ENCODE measurements at regions not wholly inside any gene's neighbourhood (a gene's known extent, or its start where the extent isn't known, plus 50 kb on each side); places are given as distances from the start of the nearest gene placed in this dataset.

DNA sequence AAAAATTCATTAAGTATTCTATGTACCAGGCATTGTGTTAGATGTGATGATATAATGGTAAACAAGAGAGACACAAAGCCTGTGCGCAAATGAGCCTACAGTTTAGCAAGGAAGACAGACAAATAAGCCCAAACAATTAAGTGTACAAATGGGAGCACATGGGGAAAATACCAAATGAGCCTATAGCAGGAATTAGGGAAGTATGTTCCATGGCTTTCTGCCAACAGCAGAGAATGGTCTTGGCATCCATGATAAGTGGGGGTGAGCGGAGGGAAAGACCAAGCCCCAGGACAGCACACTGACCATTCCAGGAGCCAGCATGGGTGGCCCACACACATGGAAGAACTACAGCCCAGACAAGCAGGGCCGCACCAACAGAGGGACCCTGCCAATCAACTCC, 369.7 kb downstream of the DEPDC1B start:
- no peak for DNase-seq

DNA sequence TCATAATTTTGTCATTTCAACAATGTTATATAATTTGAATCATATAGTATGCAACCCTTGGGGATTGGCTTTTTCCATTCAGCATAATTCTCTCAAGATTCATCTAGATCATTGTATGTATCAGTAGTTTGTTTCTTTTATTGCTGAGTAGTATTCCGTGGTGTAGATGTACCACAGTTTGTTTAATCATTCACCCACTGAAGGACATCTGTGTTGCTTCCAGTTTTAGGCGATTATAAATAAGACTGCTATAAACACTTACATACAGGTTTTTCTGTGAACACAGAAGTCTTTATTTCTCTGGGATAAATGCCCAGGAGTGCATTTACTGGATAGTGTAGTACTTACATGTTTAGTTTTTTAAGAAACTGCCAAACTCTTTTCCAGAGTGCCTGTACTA, 374.1 kb downstream of the DEPDC1B start:
- no peak for DNase-seq

DNA sequence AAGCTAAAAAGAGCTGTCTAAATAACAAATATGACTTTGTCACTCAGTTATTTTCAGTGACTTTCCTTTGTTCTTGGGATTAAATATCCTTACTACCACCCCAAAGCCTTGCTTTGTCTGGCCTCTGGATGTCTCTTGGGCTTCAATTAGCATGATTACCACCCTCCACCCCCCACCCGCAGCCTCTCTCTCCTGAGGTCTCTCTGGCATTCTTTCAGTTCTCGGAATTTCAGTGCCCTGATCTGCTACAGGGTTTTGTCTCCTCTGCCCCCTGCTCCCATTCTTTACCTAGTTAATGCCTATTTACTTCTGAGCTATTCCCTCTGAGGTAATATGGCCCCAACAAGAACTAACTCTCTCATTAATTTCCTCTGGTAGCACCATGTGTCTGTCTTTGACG, 376.4 kb downstream of the DEPDC1B start:
- DNase-seq: no peak

- DNase-seq: no peak
These were observed 387.9 kb downstream of the DEPDC1B start for GRCh38 chr5:60312098-60312497.

DNA sequence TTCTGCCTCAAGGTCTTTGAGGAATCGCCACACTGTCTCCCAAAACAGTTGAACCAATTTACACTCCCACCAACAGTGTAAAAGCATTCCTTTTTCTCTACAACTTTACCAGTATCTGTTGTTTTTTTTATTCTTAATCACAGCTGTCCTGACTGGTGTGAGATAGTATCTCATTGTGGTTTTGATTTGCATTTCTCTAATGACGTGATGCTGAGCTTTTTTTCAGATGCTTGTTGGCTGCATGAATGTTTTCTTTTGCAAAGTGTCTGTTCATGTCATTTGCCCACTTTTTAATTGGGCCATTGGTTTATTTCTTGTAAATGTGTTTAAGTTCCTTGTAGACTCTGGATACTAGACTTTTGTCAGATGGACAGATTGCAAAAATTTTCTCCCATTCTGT, 400.0 kb downstream of the DEPDC1B start:
- no peak for DNase-seq

GRCh38 chr5:60297658-60298057, 402.3 kb downstream of the DEPDC1B start:
- DNase-seq: no peak

DNA sequence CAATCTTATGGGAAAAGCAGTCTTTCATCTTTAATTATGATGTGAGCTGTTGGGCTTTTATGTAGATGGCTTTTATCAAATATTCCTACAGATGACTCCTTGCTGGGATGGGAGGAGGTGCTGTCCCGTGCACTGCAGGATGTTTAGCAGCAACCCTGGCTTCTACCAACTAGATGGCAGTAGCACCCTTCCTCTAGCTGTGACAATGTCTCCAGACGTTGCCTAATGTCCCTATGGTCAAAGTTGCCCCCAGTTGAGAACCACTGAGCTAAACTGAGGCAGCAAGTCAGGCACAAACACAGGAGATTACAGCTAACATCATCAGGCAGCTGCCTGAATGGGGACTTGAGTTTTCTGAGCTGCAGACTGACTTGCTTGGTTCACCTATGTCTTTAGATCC, 401.9 kb upstream of the PDE4D start:
- peak; percentile 49 for DNase-seq

DNA sequence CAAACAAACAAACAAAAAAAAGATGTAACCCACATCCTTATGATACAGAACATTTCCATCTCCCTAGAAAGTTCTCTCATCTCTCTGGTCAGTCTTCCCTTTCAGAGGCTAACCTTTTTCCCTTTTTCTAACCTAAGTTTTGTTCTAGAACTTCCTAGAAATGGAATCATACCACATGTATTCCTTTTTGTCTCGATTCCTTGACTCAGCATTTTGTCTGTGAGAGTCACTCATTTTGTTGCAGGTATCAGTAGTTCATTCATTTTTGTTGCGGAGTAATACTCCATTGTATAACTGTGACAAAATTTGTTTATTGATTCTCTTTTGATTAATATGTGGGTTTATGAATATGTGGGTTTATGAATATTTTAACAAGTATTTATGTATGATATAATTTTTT, 400.0 kb upstream of the PDE4D start:
- no peak for DNase-seq

GRCh38 chr5:60287174-60287771, 393.7 kb upstream of the PDE4D start:
- peak; percentile 45 for DNase-seq

DNA sequence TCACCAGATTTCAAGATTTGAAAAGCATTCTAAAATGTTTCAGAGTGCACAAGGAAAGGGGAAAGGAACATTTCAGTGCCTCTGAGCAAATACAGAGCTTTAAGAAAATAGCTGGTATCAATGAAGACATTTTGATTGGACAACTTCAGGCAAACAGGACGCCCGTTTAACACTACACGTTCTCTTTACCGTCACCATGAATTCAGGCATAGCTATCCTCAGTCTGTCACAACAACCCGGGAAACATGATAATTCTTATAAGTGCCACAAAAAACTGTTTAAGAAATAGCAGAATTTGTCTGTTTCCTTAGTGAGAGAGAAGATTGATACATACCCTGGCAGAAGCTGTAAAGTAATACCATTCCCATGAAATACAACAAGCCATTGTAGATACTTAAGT, 392.4 kb upstream of the PDE4D start:
- DNase-seq: no peak

DNA sequence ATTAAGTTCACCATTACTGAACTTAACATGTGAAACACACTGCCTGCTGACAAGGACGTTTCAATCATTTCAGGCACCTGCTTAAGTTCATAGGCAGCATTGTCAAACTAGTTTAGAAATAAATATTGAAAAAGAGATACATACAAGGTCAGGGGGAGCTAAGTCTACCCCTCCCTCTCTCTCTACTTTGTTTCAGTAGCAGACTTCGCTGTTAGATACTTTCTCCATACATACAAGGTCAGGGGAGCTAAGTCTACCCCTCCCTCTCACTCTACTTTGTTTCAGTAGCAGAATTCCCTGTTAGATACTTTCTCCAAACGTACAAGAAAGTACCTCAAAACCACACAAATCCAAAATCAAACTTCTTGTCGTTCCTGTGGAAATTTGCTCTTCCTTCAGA, 387.4 kb upstream of the PDE4D start:
- DNase-seq: no peak

DNA sequence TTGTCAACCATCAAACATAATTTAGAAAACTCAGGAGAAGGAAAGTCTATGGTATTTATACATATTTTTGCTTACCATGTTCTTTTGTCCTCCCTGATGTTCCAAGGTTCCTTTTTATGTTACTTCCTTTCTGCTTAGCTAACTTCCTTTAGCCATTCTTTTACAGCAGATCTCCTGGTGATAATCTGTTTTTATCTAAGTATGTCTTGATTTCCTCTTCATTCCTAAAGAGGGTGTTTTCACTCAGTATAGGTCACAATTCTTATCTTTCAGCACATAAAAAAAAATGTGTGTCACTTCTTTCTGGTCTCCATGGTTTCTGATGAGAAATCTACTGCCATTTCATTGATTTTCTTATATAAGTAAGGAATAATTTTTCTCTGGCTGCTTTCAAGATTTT, 384.4 kb upstream of the PDE4D start:
- DNase-seq: no peak

- DNase-seq: no peak
These were observed 381.2 kb upstream of the PDE4D start for GRCh38 chr5:60274747-60275146.

- no peak for DNase-seq
These were observed 378.0 kb upstream of the PDE4D start for GRCh38 chr5:60271517-60271916.

GRCh38 chr5:60267907-60268306, 374.4 kb upstream of the PDE4D start:
- no peak for DNase-seq

- no peak for DNase-seq
These were observed 369.8 kb upstream of the PDE4D start for GRCh38 chr5:60263346-60263745.

GRCh38 chr5:60262576-60263295, 369.2 kb upstream of the PDE4D start:
- DNase-seq: no peak

DNA sequence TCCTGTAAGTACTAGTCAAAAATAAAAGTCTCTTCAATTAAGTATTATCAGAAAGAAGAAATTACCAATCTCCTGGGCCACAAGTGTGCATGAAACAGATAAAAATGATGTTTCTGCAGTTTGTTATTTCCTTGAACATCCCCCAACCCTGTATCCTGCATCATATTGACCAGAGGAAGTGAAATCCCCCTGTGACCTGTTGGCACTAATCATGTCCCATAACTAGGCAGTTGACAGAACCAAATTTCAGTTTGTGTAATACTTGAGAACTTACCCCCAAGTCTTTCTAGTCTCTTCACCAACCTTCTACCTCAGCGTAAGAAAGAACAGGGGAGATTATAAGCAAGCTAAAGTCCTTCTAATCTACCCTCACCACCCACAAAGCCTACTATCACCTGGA, 368.2 kb upstream of the PDE4D start:
- no peak for DNase-seq

- no peak for DNase-seq
These were observed 367.1 kb upstream of the PDE4D start for GRCh38 chr5:60260658-60261057.

DNA sequence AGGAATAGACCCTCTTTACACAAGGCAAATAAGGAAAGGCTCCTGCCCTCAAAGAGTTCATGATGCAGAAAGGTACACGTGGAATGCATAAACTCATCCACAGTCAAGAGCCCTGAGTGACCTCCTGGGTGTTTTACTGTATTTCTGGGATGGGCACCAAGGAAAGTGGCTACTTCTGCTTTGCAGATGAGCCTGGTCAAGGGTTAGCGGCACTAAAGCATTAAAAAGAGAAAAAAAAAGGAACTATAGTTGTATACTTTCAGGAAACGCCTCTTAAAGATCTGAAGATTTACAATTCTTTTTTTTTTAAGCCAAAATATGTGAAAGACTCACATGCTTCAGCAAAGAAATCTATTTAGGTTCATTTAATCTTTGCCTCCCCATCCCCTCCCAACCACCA, 366.2 kb upstream of the PDE4D start:
- DNase-seq: no peak

GRCh38 chr5:60257596-60258271, 364.2 kb upstream of the PDE4D start:
- no peak for DNase-seq

GRCh38 chr5:60256546-60256945, 363.0 kb upstream of the PDE4D start:
- DNase-seq: no peak

GRCh38 chr5:60248901-60249300, 355.4 kb upstream of the PDE4D start:
- DNase-seq: no peak

DNA sequence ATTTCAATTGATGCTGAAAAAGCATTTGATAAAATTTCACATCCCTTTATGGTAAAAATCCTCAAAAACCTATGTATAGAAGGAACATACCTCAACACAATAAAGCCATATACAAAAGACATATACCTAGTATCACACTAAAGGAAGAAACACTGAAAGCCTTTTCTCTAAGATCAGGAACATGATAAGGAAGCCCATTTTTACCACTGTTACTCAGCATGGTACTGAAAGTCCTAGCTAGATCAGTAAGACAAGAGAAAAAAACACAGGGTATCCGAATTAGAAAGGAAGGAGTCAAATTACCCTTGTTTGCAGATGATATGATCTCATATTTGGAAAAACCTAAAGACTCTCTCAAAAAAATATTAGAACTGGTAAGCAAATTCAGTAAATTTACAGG, 350.2 kb upstream of the PDE4D start:
- no peak for DNase-seq

Data from kidney glomerular epithelial cell (primary cell).